GM18519 (cell line): ENCODE measurements at regions not wholly inside any gene's neighbourhood (a gene's known extent, or its start where the extent isn't known, plus 50 kb on each side); places are given as distances from the start of the nearest gene placed in this dataset.
A peak's percentile ranks its signal among the peaks of the same experiment; 100 is the strongest.

Experiments
- ATAC-seq: cut with Tn5 transposase; IDR thresholded peaks from one replicate; pipeline ENCODE4 v1.9.1; 2021; ENCODE audit warnings: mild to moderate bottlenecking, moderate library complexity; ENCODE audit not compliant: unreplicated experiment, low FRiP score

GRCh38 chr9:20065046-20065445, 276.2 kb upstream of the SLC24A2 start:
- no peak for ATAC-seq

GRCh38 chr9:20054734-20055133, 265.9 kb upstream of the SLC24A2 start:
- ATAC-seq, result no peak

DNA sequence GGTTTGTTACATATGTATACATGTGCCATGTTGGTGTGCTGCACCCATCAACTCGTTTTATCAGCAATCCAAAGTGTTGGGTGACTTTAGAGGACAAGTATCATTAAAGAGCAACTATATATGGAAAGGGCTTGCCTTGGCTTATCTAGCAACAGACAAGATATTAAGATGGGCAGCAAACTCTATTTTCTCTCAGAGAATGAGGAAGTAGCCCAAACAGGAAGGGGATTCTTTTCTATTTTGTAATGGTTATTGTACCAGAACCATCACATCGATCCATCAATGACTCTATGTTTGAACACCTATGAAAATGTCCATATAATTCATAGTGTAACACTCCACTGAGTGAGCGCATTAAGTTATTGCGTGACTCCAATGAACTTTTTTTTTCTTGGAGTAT, 260.1 kb upstream of the SLC24A2 start:
- no peak for ATAC-seq

DNA sequence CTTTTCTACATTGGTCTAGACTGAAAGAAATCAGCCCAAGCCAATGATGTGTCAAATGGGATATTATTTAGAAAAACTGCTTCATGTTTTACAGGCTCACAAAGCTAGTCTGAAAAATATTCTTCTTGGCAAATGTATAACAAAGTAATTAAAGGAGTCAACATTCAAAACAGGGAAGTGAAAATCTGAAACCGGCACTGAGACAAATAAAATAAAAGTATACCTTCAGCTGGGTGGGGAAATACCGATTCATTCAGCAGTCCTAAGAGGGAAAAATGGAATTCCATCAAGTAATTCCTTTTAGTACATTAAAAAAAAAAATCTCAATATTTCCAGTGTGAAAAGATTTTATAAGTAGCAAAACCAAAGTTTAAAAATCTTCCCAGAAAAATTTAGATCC, 259.6 kb upstream of the SLC24A2 start:
- no peak for ATAC-seq

- ATAC-seq, result no peak
Observed at GRCh38 chr9:20044686-20045085, 255.8 kb upstream of the SLC24A2 start.

GRCh38 chr9:20043461-20043860, 254.6 kb upstream of the SLC24A2 start:
- peak; percentile 19 for ATAC-seq

DNA sequence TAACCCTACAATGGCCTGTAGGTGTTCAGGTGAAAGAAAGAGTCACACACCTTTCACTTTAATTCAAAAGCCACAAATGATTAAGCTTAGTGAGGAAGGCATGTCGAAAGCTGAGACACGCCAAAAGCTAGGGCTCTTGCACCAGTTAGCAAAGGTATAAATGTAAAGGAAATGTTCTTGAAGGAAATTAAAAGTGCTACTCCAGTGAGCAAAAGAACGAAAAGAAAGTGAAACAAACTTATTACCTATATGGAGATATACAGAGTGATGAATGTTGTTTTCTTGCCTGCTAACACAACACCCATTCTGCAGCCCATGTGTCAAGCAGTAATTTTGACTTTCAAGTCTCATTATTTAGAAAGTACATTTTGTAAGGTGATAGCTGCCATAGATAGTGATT, 254.2 kb upstream of the SLC24A2 start:
- ATAC-seq, result peak; percentile 65

- ATAC-seq, result no peak
Observed at GRCh38 chr9:20042128-20042711, 253.4 kb upstream of the SLC24A2 start.

DNA sequence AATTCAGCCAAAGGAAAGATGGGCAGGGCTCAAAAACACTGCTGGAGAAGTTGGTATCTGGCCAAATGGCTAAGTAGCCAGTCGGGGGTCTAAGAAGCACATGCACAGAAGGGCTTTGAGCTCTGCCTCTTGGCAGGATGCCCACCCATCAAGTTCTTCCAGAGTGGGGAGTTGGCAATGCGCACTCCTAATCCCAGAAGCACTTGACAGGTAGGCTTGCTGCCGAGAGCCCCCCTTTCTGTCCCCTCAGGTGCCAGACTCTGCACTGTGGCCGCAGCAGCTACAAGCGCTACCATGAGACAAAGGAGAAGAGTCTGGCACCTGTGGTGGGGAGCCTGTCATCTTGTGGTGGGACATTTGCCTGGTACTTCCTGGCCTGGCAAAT, 252.9 kb upstream of the SLC24A2 start:
- ATAC-seq, result no peak

GRCh38 chr9:20040991-20041696, 252.3 kb upstream of the SLC24A2 start:
- ATAC-seq, result no peak

- no peak for ATAC-seq
Observed at GRCh38 chr9:20037699-20038098, 248.9 kb upstream of the SLC24A2 start.

DNA sequence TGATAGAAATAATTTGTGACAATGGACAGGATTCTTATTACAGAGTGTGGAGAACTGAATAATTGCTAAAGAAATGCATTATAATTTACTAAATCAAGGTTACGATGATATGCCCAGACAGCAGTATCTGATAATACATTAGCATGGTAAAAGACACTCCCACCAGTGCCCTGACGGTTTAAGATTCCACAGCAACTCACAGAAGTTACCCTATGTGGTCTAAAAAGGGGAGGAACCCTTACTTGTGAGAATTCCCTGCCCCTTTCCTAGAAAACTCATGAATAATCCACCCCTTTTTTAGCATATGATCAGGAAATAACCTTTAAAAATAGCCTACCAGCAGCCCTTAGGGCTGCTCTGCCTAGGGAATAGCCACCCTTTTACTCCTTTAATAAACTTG, 244.7 kb upstream of the SLC24A2 start:
- ATAC-seq, result no peak

GRCh38 chr9:20032413-20033006, 243.7 kb upstream of the SLC24A2 start:
- ATAC-seq, result no peak

DNA sequence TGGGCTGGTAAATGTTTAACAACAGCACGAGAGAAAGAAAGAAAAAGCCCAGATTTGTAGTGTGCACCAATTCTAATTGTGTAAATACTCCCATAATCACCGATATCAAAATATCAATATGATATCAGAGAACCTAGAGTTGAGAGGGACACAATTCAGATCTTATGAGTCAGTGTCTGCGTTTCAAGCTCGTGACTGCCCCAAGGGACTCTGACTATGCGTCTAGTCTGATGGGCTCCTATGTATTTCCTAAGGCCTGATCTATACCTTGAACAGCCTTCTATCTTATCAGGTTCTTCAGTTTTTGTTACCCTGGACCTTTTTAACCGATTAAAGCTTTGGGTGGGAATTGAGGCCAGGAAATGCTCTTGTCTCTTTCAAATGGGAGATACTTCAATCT, 243.0 kb upstream of the SLC24A2 start:
- no peak for ATAC-seq

- ATAC-seq, result no peak
Observed at GRCh38 chr9:20030671-20031070, 241.8 kb upstream of the SLC24A2 start.

DNA sequence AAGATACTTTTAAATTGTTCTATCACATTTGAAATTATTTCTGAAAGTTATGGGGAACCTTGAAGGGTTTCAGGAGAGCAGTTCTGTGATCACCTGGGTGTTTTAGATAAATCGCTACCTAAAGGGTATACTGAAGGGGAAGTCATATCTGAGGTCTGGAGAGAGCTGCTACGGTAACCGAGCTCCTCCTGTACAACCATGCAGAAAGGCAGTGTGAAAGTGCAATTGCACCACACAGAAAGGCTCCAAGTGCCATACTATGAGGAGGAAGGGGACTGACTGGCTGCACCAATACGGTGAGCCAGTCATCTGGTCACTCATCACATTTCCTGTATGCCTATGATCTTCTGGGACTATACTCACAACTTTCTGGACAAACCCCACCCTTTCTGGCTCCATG, 241.4 kb upstream of the SLC24A2 start:
- ATAC-seq, result no peak

DNA sequence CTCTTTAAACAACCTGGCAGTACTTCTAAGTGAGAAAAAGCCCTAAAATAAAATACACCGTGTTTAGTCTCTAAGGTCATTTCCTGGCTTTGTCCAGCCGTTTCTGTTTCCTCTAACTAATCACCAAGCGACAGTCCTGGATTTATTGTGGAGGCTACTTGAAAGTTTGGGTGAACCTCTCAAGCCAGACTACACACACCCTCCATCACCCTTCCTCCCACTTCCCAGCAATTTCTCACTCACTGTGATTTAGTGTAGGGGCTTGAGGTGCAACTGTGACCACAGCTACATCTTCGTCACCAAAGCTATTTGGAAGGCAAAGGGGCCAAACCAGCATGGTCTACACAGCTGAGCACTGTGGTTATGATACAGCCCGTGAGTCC, 240.0 kb upstream of the SLC24A2 start:
- no peak for ATAC-seq

DNA sequence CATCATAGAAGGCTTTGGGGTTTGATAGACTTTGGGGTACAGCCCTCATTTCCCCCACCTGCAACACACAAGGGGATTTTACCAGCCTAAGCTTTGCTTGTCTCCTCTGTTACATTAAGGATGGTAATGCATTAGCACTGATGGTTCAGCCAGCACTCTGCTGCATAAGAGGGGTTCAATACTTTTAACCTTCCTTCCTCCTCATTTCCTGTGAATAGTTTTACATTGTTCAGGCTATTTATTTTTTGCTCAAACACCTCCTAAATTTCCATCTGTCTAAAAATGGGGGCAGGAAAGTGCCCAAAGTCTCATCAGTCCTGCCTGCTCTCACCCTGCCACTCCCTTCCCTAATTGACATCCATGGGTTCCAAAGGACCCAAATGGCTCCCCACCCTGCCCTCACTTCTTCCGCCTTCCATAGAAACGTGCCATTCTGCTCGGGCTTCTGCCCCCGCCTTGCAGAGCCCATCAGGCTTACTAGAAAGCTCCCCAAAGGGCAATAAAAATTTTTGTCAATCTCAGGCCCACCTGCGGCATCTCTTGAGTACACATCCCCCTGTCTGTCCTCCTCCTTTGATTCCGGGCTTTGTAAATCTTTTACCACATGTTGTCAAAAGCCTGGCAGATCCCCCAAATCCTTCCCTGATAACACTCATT, 239.5 kb upstream of the SLC24A2 start:
- ATAC-seq, result no peak

GRCh38 chr9:20023961-20024571, 235.2 kb upstream of the SLC24A2 start:
- ATAC-seq, result no peak

- ATAC-seq, result no peak
Observed at GRCh38 chr9:20023210-20023905, 234.5 kb upstream of the SLC24A2 start.

DNA sequence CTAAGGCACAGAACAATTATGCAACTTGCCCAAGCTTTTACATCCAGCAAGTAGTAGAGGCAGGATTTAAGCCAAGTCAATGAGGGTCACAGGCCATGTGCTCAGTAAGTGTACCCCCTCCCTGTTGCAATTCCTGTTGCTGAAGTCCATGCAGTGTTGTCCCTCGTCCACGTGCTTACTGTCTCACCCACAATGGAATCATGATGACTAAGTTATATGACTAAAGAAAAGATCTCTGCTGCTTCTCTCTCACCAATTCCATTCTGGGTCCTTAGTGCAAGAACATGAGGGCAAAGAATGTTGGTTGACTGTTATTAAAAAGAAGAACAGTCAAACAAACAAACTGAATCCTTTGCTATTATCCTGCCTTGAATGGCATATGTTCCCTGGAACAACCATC, 233.6 kb upstream of the SLC24A2 start:
- no peak for ATAC-seq
